ENCODE measurements at regions not wholly inside any gene's neighbourhood (a gene's known extent, or its start where the extent isn't known, plus 50 kb on each side); places are given as distances from the start of the nearest gene placed in this dataset.

DNA sequence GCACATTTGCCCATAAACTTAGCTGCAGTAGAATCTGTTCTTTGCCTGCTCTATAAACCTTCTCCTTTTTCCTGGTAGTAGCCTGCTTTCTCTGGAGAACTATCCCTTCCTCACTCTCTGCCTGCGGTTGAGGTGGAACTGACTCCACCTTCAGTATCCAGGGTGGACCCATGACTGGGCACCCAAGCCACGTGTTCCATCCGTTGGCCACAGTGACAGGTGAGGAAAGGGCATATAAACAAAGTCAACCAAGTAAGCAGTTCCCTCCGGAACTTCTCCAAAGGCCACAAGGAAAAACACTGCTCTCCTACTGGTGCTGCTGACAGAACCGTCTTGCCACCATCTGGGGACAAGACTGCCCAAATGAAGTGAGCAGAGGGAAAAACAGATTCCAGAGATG is 218.8 kb downstream of the TFAP2A start:
- no peak for TF ChIP-seq GATA2 (IDR thresholded peaks at IDR 0.05; ENCODE audit: low read depth, low read length)
- no peak for TF ChIP-seq GATA3 (IDR thresholded peaks at IDR 0.05; ENCODE audit: low read depth, low read length)

Data from SH-SY5Y (cell line).